HPDE6-E6E7 (cell line): ENCODE measurements at regions not wholly inside any gene's neighbourhood (a gene's known extent, or its start where the extent isn't known, plus 50 kb on each side); places are given as distances from the start of the nearest gene placed in this dataset.

Experiments used
- DNase-seq: peaks from one replicate; pipeline ENCODE4 v3.0.0; 2011; ENCODE audit warnings: missing footprints; ENCODE audit errors: extremely low spot score

DNA sequence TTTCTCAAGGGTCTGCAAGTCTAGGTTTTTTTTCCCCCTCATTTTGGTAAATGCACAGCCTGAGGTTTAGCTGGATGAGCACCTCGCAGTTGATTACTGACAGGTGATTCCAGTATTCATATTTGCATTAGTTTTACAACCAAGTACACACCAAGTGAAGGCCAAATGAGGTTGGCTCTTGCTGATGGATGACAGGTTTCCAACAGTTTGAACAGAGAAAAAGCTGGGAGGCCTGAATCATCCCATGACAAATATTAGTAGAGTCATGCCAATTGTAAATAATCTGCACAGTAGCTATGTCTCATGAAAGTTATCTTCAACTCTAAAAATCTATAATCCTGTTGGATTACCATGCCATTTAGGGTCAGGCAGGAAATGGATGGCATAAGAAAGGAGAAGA lies 399.8 kb downstream of the HTR7 start:
- DNase-seq: no peak

- DNase-seq: no peak
Observed at GRCh38 chr10:90458571-90458970, 399.3 kb downstream of the HTR7 start.

- no peak for DNase-seq
Observed at GRCh38 chr10:90461437-90462155, 396.2 kb downstream of the HTR7 start.

- DNase-seq: no peak
Observed at GRCh38 chr10:90462749-90463470, 394.9 kb downstream of the HTR7 start.

DNA sequence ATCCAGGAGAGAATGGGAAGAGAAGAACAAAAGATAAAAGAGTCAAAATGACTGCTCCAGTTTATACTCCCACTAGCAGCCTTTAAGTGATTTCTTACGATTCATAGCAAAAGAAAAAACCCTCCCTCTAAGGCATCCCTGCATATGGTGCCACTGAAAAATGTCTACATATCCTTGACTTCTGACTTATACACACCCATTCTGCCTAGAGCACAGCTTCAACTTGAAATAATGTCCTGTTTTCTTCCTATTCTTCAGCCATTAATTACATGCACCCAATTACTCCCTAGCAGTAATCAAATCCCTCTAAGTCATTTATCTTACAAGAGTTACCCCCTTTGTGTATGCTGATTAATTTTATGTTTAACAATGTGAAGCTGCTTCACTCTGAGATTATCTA lies 393.5 kb downstream of the HTR7 start:
- no peak for DNase-seq

- no peak for DNase-seq
Observed at GRCh38 chr10:90470966-90471365, 386.9 kb downstream of the HTR7 start.

GRCh38 chr10:90480466-90480865 lies 377.4 kb downstream of the HTR7 start:
- DNase-seq: peak; percentile 8

GRCh38 chr10:90481326-90481923 lies 376.4 kb downstream of the HTR7 start:
- no peak for DNase-seq

GRCh38 chr10:90484518-90484917 lies 373.3 kb downstream of the HTR7 start:
- peak; percentile 68 for DNase-seq

DNA sequence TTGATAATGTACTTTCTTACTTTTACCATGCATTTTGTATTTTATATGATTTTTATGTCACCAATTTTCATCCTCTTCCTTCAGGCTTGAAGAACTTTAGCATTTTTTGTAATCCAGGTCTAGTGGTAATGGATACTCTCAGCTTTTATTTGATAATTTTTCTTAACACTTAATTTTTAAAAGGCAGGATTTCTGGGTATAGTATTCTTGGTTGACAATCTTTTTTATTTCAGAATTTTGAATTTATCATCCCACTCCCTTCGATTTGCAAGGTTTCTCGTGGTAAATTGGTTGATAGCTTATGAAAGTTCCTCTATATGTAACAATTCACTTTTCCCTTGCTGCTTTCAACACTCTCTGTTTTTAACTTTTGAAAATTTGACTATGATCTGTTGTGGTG lies 363.7 kb downstream of the HTR7 start:
- DNase-seq: no peak

- DNase-seq: no peak
Observed at GRCh38 chr10:90504172-90504571, 353.7 kb downstream of the HTR7 start.

DNA sequence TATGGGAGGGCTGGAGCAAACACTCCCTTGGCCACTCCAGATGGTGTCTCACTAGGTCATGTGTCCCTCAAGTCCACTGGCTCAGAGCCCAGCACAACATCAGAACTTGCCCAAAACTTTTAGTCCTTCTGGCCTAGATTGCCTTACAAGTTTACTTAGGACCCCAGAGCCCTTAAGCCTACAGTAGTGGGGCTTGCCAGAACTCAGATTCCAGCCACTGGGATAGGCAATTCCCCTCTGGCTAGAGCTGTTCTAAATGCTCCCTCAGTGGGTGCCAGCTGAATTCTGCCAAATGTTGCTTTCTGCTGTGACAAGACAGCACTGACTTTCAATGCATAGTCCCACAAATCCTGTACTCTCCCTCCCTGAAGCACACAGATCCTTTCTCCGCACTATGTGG lies 331.1 kb downstream of the HTR7 start:
- DNase-seq: no peak

- no peak for DNase-seq
Observed at GRCh38 chr10:90530521-90530920, 327.3 kb downstream of the HTR7 start.

DNA sequence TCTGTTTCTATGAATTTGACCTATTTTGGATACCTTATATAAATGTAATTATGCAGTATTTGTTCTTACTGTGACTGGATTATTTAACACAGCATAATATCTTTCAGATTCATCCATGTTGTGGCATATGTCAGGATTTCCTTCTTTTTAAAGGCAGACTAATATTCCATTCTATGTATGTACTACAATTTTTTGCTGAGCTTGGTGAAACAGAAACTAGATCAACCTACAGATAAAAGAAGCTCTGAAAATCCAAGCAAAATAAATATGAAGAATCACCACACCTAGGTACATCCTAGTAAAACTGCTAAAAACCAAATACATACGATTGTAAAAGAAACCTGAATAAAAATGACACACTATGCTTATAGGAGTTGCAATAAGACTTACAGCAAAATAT lies 300.5 kb downstream of the HTR7 start:
- DNase-seq: no peak

- DNase-seq: no peak
Observed at GRCh38 chr10:90560331-90560730, 297.5 kb downstream of the HTR7 start.

GRCh38 chr10:90561666-90562065 lies 296.2 kb downstream of the HTR7 start:
- no peak for DNase-seq

- no peak for DNase-seq
Observed at GRCh38 chr10:90571481-90572258, 286.2 kb downstream of the HTR7 start.

DNA sequence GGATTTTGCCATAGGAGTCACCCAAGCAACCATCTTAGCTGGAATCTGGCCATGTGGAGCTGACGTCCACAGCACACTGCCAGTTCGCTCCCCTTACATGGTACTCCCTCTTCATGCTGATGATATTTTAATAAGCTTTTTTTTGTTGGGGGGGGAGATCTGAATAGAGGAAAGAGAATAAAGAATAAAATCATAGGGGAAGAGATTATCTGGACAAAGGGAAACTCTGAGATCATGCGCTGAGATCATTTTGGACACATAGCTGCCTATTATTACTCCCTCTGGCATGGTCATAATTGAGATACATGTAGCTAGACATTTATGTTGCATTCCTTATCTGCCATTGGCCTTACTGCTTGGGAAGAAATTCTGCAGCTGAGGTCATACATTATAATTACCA lies 282.7 kb downstream of the HTR7 start:
- no peak for DNase-seq

DNA sequence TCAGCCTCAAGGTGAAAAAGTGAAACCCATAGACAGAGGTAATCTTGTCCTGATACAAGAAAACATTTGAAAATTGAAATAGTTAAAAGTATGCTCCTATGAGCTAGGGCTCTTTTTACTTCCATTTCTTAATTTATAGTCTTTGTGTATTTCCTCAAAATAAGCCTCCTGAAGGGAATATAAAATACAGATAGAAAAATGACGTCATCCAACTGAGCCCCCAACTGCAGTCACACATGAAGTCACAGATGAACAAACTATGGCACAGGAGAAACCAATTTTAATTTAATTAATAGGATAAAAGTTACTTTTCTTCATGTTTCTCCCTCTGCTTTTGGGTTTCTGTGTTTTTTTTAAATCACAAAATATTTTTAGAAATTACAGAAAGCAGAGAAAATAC lies 280.3 kb downstream of the HTR7 start:
- no peak for DNase-seq

DNA sequence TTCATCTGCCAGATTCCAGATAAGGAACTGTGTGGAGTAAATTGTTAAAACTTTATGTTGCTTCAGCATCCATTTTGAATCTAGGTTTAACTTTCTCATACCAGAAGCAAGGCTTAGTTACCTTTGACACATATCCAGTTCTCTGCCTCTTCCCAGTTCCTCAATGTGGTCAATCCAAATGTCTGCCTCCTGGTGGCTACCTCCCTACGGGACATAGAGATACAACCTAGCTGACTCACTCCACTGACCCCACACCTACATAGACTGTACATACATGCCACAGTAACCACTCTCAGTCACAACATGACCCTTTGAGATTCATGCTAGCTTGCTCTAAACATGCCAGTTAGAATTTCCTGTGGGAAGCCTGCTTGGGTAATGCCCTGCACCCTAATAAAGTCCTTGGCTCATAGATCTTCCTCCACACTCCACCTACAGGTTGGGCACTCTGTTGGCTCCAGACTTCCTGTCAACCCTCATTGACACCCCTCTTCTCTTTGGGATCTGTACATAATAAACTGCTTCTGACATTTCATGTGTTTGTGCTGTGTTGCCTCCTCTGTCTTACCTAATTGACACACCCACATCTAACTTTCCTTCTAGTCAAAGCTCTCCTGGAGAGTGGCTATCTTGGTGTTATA lies 278.1 kb downstream of the HTR7 start:
- DNase-seq: peak; percentile 13

GRCh38 chr10:90583416-90583815 lies 274.4 kb downstream of the HTR7 start:
- no peak for DNase-seq

- DNase-seq: no peak
Observed at GRCh38 chr10:90587081-90587491, 270.8 kb downstream of the HTR7 start.
